ENCODE measurements at regions not wholly inside any gene's neighbourhood (a gene's known extent, or its start where the extent isn't known, plus 50 kb on each side); places are given as distances from the start of the nearest gene placed in this dataset.

GRCh38 chrX:13891377-13892140, 74.7 kb upstream of the GPM6B start:
- no peak overlapping the region for H3K4me3 Mint-ChIP-seq
- peaks cover 2% of the 10 kb centered on the region for H3K27me3 Mint-ChIP-seq
- no peaks in the 10 kb centered on the region for H3K9me3 Mint-ChIP-seq
- no peaks in the 10 kb centered on the region for H3K4me1 Mint-ChIP-seq
- H3K36me3 Mint-ChIP-seq: no peaks in the 10 kb centered on the region
- H3K27ac Mint-ChIP-seq: no peak overlapping the region

DNA sequence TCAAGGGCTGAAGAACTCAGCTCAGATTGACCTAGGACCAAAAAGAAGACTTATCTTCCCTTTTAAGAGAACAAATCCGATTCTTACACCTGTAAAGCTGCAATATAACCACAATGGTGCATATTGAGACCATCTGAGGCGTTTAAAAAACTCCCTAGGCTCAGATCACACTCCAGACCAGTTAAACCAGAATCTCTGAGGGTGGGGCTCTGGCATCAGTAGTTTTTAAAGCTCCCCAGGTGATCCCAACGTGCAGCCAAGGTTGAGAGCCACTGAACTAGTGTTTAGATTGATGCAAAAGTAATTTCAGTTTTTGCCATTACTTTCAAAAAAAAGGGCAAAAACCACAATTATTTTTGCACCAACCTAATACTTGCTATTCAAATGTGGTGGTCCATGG, 73.9 kb upstream of the GPM6B start:
- Mint-ChIP-seq H3K27ac (no peak overlapping the region), H3K36me3 (no peaks in the 10 kb centered on the region), H3K27me3 (peaks cover 2% of the 10 kb centered on the region), H3K4me1 (no peaks in the 10 kb centered on the region), H3K9me3 (no peaks in the 10 kb centered on the region), H3K4me3 (no peak overlapping the region)

DNA sequence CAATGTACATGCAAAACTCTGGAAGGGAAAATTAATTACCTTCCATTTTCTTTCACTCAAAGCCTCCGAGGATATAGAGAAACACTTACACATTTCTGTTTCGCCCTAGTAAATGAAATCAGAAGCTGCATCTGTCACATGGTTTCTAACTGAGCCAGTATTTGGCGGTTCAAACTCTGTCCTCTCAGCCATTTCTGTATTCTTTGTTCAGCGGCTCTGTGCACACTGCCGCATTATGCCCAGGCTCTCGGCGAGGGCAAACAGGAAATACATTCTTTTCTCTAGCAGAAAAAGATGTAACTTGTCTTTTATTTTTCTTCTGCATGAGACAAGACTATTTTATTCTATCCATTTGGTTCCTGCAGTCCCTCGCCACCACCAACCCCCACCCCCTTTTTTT, 71.4 kb upstream of the GPM6B start:
- peaks cover 2% of the 10 kb centered on the region for H3K27me3 Mint-ChIP-seq
- H3K4me1 Mint-ChIP-seq: no peaks in the 10 kb centered on the region
- H3K4me3 Mint-ChIP-seq: no peak overlapping the region
- no peak overlapping the region for H3K27ac Mint-ChIP-seq
- H3K36me3 Mint-ChIP-seq: no peaks in the 10 kb centered on the region
- no peaks in the 10 kb centered on the region for H3K9me3 Mint-ChIP-seq

- no peak overlapping the region for H3K27ac Mint-ChIP-seq
- H3K4me3 Mint-ChIP-seq: no peak overlapping the region
- no peaks in the 10 kb centered on the region for H3K4me1 Mint-ChIP-seq
- H3K27me3 Mint-ChIP-seq: peaks cover 2% of the 10 kb centered on the region
- no peaks in the 10 kb centered on the region for H3K36me3 Mint-ChIP-seq
- no peaks in the 10 kb centered on the region for H3K9me3 Mint-ChIP-seq
These were observed 68.7 kb upstream of the GPM6B start for GRCh38 chrX:13885591-13885990.

DNA sequence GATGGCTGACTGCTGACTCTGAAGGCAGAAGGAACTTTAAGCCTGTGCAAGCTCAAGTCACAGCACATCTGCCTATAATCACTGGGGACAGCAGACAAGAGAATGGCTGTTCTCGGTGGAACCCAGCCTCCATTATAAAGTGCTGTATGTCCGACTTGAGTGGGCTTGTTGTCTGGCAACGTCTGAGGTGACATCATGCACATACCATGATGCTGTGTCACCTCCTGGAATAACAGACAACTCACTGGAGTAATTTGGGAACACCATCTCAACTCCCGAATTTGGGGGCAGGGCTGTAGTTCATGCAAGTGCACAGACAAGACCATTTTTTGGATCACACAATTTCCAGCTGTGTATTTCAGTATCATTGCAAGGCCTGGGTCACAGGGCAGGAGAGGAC, 59.8 kb upstream of the GPM6B start:
- H3K27ac Mint-ChIP-seq: no peak overlapping the region
- H3K9me3 Mint-ChIP-seq: no peaks in the 10 kb centered on the region

GRCh38 chrX:13875572-13875971, 58.7 kb upstream of the GPM6B start:
- Mint-ChIP-seq H3K27me3 (no peaks in the 10 kb centered on the region), H3K4me3 (no peak overlapping the region), H3K9me3 (no peaks in the 10 kb centered on the region), H3K4me1 (no peaks in the 10 kb centered on the region), H3K27ac (peak overlapping the region; percentile 10), H3K36me3 (no peaks in the 10 kb centered on the region)

More for the DNA sequence above, 59.8 kb upstream of the GPM6B start:
- H3K36me3 Mint-ChIP-seq: no peaks in the 10 kb centered on the region
- H3K4me3 Mint-ChIP-seq: no peak overlapping the region
- no peaks in the 10 kb centered on the region for H3K4me1 Mint-ChIP-seq
- no peaks in the 10 kb centered on the region for H3K27me3 Mint-ChIP-seq

GRCh38 chrX:13868591-13868990, 51.7 kb upstream of the GPM6B start:
- H3K9me3 Mint-ChIP-seq: no peaks in the 10 kb centered on the region
- H3K4me3 Mint-ChIP-seq: no peak overlapping the region
- H3K27me3 Mint-ChIP-seq: peaks cover 2% of the 10 kb centered on the region
- H3K36me3 Mint-ChIP-seq: no peaks in the 10 kb centered on the region
- H3K4me1 Mint-ChIP-seq: no peaks in the 10 kb centered on the region
- H3K27ac Mint-ChIP-seq: no peak overlapping the region
